GM19240 (cell line): ENCODE measurements at regions not wholly inside any gene's neighbourhood (a gene's known extent, or its start where the extent isn't known, plus 50 kb on each side); places are given as distances from the start of the nearest gene placed in this dataset.
"Not testable (repeated sequence)": the region's sequence is repeated elsewhere in the genome, so short reads cannot be mapped to it uniquely, and the experiment has no call there.

Experiments used
- DNase-seq: peaks from one replicate; pipeline ENCODE4 v3.0.0; 2011; ENCODE audit warnings: low spot score; ENCODE audit not compliant: insufficient read length

GRCh38 chr12:67455236-67455635, 186.1 kb downstream of the CAND1 start:
- no peak for DNase-seq

DNA sequence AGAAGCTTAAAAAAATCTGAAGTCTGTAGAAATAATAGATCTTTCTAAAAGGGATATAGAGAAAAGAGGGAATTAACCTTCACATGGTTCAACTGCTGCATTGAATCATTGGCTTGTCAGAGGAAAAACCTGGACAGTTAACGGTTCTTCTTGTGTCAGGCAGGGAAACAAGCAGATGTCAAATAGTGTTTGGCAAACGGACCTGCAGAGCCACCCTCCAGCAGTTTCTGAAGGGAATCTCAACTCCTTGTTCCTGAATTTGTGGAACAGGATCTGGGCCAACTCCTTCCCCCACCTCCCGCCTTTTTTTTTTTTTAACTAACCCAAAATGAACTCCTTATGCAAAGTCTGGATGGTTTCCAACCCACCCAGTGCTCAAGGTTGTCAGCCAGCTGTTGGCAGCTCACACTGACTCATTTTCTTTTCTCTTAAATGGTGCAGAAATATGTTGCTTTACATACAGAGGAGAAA, 187.3 kb downstream of the CAND1 start:
- DNase-seq = no peak

GRCh38 chr12:67457136-67457535, 188.0 kb downstream of the CAND1 start:
- no peak for DNase-seq

GRCh38 chr12:67457778-67458665, 188.9 kb downstream of the CAND1 start:
- DNase-seq = no peak

DNA sequence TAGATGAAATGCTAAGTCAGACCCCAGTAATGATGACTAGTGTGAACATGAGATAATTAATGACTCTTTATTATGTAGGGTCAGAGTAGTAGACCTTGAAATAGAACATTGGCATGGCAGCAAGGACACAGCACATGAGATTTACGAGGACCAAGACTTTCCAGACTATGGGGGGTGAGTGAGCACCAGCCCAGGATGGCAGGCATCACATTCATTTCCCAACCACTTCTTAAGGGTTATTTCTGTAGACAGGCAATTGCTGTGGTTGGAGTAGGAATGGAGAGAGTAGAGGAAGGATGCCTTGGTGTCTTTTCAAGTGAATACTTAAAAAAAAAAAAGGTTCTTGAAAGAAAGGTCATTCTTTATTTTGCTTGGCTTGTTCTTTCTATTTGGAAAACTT, 189.4 kb upstream of the DYRK2 start:
- DNase-seq = no peak

DNA sequence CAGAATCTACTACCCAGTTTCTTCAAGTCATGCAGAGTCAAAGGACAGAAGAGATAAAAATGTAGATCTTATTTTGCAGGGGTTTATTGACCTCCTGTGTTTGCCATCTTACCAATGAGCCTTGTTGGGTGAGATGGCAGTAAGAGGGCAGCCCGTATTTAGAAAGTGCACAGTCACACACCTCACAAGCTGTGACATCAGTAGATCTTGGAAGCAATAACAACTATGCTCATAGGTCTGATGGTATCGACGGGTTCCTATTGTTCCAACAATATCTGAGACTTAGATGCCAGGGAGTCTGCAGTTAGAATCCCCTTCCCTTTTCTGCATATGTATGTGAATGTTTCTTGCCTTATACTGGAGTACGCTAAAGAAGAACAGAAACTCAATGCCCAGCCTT, 189.0 kb upstream of the DYRK2 start:
- no peak for DNase-seq

DNA sequence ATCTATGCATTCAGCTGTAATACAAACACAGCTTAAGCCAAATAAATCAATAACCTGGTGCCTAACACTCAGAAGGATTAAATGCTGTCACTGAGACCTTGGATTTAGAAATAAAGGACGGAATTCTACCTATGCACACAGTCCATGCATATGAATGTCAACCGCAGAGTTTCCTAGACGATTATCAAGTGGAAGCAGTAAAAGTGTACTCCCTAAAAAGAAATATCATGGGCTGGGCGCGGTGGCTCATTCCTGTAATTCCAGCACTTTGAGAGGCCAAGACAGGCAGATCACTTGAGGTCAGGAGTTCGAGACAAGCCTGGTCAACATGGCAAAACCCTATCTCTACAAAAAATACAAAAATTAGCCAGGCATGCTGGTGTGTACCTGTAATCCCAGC, 188.2 kb upstream of the DYRK2 start:
- no peak for DNase-seq

DNA sequence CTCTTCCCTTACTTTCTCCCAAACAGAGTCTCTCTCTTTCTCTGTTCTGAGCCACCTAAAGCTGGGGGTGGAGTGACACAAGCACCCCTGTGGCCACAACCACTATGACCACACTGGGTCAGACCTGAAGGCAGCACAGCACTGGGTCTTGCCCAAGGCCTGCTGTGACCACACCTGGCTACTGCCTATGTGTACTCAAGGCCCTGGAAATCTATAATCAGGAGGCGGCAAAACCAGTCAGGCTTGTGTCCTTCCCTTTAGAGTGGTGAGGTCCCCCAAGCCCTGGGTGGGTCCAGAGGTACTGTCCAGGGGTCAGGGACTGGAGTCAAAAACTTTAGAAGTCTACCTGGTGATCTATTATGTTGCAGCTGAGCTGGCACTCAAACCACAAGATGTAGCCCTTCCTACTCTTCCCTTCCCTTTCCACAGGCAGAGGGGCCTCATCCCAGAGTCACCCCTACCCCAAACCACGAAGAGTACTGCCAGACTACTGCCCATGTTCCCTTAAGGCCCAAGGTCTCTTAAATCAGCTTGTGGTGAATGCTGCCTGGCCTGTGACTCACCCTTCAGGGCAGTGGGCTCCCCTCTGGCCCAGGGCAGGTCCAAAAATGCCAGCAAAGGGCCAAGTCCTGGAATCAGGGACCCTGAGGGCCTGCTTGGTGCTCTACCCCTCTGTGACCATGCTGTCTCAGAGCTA, 179.8 kb upstream of the DYRK2 start:
- no peak for DNase-seq

DNA sequence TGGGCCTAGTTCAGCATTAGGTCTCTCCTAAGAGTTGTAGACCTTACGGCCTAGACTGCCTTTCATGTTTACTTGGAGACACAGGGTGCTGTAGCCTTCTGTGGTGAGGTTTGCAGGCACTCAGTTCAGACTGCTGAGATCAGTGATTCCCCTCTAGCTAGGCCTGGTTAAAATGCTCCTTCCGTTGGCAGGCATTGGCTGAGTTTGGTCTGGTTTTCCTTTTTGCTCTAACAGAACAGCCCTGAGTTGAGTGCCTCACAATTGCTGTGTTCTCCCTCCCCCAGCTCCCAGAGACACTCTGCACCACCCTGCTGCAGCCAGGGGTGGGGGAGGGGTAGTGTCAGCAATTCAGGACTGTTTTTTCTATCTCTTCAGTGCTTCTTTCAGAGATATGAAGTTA, 178.9 kb upstream of the DYRK2 start:
- no peak for DNase-seq

DNA sequence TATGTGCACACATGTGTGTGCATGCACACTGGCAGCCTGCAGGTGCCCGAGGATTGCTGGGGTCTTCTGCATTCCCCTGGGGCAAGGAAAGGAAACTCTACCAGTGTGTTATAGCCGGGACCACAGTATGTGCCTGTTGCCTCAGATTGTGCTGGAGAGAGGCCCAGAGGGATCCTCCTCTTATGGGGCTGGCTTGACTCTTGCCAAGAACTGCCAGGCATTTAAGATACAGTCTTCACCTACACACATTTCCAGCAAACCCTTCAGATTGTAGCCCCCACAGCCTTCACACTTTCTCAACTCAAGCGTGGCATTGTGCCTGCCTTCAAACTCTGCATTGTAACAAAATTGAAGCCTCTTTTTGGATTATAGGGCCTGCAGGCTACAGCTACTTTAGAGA, 176.7 kb upstream of the DYRK2 start:
- DNase-seq = no peak

DNA sequence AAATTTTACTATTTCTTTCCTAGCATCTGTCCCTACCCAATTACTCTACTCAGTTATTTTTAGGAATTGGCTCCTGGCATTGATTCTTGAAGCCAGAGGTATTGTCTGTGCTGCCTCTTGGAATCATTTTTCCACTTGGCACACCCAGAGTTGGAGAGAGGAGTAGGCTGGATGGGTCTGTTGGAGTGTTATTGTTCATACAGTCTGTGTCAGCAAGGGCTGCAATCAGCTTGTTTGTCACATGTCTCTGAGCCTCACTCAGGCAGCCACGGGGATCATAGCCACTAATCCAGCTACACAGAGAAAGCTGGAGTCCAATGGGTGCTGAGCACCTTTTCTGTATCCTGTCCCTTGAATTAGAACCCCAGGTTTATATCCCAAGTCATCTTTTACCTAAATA, 176.0 kb upstream of the DYRK2 start:
- DNase-seq = no peak

DNA sequence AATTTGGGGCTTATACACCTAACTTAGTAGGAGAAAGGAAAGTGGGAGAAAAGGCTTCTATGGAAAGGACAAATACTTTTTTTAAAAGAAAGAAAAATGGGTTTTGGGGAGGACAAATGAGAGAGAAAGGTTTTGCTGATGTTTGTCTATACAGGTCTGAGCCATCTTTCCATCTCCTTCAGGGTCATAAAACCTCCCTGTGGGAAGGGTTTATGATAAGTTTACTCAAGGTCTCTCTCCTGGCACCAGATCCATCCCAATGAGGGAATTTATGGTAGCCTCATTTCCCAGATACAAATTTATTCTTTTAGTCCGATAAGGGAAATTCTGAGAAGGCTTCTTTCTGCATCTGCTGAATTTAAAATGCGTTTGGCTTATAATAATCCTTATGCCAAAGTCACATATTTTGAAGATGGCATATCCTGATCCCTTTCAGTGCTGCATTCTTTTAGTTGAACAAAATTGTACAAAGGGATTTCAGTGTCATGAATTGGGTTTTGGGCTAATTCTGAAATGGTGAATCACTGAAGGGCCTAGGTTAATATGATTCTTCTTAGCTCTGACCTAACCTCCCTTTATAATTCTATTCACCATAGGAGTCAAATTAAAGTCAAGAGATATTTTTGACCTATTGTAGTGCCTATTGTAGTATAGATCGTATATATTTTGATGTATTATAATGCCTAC, 173.5 kb upstream of the DYRK2 start:
- DNase-seq = no peak

GRCh38 chr12:67475725-67476124, 172.8 kb upstream of the DYRK2 start:
- DNase-seq = no peak

DNA sequence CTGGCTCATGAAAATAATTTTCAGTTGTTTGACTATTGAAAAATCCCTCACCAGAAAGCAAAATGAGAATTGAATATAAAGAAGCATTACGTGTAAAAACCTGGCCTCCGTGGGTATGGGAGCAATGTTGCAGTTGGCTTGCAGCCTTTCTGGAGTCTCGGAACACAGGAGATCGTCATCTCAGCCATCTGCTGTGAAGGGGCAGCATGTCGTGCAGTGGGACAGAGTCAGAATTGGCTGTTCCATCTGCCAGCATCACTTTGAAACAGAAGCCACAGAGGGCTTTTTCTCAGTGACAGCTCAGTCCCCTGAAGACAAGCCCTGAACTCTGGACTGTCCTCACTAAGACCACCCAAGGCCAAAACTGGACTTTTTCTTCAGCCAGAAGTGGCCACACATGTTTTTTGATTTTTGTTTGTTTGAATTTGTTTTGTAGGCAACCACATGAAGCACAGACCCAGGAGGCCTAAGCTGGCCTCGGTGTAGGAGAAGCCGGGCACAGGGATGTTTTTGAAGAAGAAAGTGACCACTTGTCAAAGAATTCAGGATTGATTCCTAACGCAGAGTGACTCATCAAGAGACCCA, 170.8 kb upstream of the DYRK2 start:
- no peak for DNase-seq

DNA sequence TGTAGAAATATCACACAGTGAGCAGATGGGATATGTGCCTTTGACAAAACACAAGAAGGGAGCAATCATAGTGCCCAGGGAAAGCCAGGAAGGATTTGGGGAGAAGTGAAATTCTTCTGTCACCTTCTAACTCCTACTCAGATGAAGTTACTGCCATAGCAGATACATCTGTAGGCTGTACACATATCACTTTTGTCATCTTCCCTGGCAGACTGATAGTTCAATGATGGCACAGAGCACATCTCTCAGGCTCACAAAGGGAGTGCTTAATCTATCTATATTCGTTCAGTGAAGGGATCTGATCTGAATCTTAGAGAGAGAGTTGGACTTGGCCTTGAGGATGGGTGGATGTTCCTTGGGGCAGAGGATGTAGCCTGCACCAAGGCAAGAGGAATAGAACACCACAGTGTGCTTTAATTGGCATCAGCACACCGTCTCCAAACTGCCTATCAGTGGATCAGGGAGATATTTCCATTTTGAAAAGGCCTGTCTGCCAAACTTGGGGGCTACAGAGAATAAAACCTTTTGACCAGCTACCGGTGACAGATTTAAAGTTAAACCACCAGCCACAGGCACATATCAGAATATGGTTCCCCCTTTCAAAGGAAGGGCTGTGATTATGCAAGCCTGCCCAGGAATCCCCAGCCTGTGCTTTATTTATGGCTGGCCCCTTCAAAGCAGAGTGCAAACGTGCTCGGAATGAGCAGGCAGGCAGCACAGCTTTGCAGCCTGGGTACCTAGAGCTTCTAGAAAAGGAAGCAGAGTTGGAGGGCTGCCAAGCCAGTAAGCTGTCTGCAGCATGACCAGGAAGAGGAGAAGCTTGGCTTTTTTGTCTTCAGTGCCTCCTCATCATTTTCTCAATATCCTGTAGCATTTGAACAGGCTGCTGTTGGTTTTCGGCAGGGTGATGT, 165.5 kb upstream of the DYRK2 start:
- no peak for DNase-seq

GRCh38 chr12:67483871-67484554, 164.5 kb upstream of the DYRK2 start:
- DNase-seq = no peak

DNA sequence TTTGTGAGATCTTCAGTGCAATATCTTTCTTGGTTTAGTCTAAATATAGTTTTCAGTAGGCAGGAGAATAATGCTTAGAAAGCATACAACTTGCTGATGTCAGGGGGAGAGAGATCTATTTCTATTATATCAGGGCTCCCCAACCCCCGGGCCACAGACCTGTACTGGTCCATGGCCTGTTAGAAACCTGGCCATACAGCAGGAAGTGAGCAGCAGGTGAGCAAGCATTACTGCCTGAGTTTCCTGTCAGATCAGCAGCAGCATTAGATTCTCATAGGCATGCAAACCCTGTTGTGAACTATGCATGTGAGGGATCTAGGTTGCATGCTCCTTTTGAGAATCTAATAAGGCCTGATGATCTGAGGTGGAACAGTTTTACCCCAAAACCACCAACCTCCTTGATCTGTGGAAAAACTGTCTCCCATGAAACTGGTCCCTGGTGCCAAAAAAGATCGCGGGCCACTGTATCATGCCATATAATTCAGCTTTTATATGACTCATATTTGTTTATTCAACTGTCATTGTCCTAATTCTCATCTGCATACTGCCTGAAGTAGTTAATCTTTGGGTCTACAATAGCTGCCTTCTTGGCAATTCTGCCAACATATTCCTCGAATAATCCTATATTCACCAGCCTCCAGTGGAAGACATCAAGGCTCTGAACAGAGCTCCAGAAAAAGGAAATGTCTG, 163.6 kb upstream of the DYRK2 start:
- no peak for DNase-seq

DNA sequence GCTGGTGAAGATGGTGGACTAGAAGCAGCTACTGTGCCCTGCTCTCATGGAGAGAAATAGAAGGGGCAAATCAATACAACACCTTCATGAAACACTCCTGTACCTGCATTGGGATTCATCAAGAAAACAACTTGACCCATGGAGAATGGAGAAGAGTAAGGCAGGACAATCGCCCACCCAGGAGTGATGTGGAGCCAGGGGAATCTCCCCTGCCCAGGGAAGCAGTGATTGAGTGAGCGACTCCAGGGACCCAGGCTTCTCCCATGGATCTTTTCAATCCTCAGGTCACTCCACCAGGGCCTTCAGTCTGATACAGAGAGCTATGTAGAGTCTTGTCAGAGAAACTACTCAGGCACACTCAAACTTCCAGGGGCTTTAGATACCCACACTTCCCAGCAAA, 161.9 kb upstream of the DYRK2 start:
- no peak for DNase-seq

DNA sequence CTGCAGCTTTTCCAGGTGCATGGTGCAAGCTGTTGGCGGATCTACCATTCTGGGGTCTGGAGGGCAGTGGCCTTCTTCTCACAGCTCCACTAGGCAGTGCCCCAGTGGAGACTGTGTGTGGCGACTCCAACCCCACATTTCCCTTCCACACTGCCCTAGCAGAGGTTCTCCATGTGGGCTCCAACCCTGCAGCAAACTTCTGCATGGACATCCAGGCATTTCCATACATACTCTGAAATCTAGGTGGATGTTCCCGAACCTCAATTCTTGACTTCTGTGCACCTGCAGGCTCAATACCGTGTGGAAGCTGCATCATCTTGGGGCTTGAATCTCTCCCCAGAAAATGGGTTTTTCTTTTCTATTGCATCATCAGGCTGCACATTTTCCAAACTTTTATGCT, 160.2 kb upstream of the DYRK2 start:
- DNase-seq = not testable (repeated sequence)

DNA sequence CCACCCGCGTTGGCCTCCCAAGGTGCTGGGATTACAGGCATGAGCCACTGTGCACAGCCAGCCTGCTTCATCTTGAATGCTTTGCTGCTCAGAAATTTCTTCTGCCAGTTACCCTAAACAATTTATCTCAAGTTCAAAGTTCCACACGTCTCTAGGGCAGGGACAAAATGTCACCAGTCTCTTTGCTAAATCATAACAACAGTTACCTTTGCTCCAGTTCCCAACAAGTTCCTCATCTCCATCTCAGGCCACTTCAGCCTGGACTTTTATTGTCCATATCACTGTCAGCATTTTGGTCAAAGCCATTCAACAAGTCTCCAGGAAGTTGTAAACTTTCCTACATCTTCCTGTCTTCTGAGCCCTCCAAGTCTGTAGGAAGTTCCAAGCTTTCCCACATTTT, 159.5 kb upstream of the DYRK2 start:
- DNase-seq = no peak
